RPMI7951 (cell line): ENCODE measurements at regions not wholly inside any gene's neighbourhood (a gene's known extent, or its start where the extent isn't known, plus 50 kb on each side); places are given as distances from the start of the nearest gene placed in this dataset.
A peak's percentile ranks its signal among the peaks of the same experiment; 100 is the strongest.

Experiments
- DNase-seq: peaks from one replicate; pipeline ENCODE4 v3.0.0-alpha.2; 2012; ENCODE audit warnings: low read depth

DNA sequence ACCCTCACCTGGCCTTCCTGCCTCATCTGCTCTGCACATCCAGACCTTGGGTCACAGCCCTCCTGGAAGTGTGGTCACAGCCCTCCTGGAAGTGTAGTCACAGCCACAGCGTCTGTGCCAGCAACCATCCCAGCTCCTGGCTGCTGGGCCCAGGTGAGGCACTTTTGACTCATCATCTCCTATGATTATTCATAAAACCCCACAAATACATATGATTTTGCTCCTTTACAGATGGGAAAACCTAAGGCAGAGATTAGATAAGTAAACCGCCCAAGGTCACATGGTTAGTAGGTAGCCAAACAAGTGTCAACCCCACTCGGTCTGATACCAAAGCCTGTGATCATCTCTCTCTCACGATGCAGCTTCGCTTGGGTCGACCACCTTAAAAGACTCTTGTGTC is 94.3 kb downstream of the PRLHR start:
- DNase-seq: peak; percentile 58

GRCh38 chr10:118500477-118501104 is 94.9 kb downstream of the PRLHR start:
- no peak for DNase-seq

- no peak for DNase-seq
Observed at GRCh38 chr10:118499186-118499585, 96.3 kb downstream of the PRLHR start.

- DNase-seq: no peak
Observed at GRCh38 chr10:118498623-118499022, 96.8 kb downstream of the PRLHR start.

GRCh38 chr10:118497227-118497626 is 98.2 kb downstream of the PRLHR start:
- DNase-seq: no peak

DNA sequence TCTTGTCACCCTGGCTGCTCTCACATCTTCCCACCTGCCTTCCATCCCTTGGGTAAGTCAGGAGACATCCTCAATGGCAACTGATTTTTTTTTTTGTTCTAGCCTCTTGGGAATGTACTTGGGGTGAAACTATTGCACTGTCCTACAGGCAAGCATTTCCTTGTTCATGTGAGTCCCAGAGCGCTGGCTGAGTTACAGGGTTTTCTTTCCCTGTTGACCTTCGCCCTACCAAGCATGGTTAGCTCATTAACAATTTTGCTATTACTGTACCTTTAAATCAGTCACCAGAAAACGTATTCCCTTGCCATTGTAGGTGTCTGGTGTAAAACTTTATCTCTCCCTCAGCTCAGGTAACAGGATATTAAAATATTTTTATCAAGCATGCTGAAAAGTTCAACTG is 98.9 kb downstream of the PRLHR start:
- DNase-seq: no peak

DNA sequence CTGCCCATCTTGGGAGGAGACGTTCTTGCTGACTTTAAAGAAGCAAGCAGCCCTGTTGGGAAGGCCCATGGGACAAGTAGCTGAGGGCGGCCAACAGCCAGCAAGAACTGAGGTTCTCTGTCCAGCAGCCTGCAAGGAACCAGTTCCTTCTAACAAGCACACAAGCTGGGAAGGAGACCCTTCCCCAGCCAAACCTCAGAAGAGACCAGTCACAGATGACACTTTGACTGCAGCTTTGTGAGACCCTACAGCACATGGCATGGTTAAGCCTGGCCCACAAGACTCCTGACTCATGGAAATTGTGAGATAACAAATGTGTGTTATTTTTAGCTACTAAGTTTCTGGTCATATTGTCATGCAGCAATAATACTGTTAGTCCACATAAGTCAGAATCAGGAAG is 99.9 kb downstream of the PRLHR start:
- no peak for DNase-seq

DNA sequence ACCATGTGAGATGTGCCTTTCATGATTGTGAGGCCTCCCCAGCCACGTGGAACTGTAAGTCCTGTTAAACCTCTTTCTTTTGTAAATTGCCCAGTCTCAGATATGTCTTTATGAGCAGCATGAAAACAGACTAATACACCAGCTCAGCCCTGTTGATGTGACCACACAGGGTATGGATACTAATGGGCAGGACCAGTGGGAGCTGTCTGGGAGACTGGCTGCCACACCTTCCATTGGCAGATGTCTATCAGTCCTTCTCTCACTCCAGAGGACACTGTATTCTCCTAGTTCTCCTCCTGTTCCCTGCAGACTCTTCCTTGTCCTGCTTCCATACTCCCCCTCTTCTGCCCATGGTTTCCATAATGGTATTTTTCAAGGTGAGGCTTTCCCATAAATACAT is 104.4 kb downstream of the PRLHR start:
- no peak for DNase-seq

GRCh38 chr10:118488710-118489497 is 106.5 kb downstream of the PRLHR start:
- no peak for DNase-seq

DNA sequence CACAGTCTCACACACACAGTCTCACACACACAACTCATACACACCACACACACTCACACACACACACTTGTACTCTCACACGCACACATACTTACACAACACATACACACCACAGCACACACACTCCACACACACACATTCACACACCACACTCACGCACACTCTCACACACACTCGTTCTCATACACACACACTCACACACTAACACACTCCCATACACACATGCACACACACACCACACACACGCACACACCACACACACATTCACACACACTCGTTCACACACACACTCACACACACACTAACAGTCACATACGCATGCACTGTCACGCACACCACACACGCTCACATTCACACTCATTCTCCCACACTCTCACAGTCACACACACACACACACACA is 109.8 kb downstream of the PRLHR start:
- DNase-seq: no peak

- no peak for DNase-seq
Observed at GRCh38 chr10:118484152-118484871, 111.1 kb downstream of the PRLHR start.

- no peak for DNase-seq
Observed at GRCh38 chr10:118483496-118483895, 112.0 kb downstream of the PRLHR start.

DNA sequence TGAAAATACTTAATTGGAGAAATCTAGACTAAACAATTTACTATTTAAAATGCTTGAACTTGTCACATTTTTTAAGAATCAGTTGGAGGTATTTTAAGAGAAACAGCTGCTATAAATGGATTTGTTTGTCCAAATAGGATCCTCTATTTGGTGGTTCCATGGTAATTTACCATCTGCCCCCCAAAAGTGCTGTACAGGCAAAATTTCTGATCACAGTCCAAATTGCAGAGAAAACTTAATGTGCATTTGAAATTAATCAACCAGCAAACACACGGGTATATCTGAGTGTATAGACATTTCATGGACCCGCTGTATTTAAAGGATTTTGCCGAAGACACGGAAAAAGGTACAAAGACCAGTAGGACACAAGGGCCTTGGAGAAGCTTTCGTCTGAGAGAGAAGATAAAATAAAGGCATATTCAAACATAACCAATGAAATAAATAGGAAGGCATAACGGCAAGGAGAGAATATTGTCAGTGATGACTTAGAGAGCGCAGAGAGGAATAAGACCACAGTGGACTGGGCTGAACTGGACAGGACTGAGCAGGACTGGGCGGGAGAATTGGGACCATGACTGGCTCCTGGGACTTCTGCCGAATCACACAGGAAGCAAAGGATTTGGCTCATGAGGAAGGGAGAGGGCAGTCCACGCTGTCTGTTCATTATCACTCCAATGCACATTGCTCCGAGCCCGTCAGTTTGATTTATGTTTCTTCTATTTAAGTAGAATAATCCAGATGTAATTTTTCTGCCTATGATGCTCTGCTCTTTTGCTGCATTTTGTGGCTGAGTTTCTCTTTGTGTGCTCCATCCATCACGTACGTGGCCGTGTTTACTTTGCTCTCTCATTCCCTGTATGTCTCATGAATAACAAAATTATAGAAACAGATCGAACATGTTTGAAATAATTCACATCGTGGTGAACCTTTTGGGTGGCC is 112.8 kb downstream of the PRLHR start:
- DNase-seq: no peak

DNA sequence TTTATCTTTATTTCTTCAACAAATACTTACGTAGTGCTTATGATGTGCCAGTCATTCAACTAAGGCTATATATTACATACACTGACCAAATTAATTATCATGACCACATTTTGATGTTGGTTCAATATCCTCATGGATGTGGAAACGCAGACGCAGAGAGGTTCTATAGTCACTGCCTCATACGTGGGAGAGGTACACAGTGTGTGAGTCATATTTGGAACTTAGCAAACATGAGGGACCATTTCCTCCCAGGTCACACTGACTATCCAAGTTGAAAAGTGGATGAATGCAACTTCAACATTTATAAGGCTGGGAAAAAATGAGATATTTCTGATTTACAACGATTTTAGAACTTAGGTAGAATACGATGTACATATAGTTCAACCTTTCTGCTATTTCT is 113.6 kb downstream of the PRLHR start:
- no peak for DNase-seq

- no peak for DNase-seq
Observed at GRCh38 chr10:118475214-118475613, 120.2 kb downstream of the PRLHR start.

GRCh38 chr10:118474111-118474510 is 121.3 kb downstream of the PRLHR start:
- DNase-seq: no peak

DNA sequence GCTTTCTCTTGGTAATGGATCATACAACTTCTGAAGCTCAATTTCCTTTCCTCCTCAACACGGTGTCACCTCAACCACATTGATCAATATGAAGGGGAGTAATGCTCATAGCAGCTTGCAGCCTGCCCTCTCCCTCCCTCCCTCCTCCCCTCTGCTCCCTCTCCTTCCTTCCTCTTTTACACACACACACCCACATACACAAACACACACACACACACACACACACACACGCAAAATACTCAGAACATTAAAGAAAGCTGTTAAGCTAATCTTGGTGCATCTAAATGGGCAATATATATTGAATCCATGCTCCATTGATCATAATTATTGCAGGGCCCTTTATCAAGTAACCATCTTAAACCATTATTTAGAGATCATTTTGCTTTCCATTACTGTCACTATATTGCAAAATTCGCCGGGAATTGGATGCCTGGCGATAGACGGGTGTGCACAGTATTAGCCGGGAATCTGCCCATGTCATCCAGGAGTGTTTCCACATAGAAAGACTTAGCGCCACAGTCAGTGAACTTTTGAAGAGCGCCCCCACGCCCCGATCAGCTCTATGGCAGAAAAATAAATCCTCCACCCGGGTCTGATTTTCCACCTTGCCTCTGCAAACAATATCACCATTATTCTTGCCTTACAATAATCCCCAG is 122.0 kb downstream of the PRLHR start:
- DNase-seq: no peak

- DNase-seq: peak; percentile 22
Observed at GRCh38 chr10:118472415-118473304, 122.8 kb downstream of the PRLHR start.

DNA sequence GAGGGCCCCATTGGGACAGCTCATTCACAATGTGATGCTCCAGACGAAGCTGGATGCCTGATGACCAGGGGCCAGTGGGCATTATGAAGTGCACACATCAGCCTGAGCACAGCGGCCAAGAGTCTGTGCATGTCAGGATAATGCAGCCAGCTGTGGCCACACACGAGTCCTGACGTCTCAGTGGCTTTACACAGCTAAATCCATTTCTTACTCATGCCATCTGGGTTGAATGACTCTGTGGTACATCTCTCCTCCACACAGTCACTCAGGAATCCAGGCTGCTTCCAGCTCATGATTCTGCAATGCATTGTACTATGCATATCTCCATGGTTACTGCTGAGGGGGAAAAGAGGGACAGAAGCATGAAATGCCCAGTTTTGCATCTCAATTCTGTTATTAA is 123.6 kb downstream of the PRLHR start:
- DNase-seq: peak; percentile 69

- DNase-seq: no peak
Observed at GRCh38 chr10:118470470-118470869, 125.0 kb downstream of the PRLHR start.
